Gastroesophageal sphincter (tissue), 3 donors: ENCODE measurements at regions not wholly inside any gene's neighbourhood (a gene's known extent, or its start where the extent isn't known, plus 50 kb on each side); places are given as distances from the start of the nearest gene placed in this dataset.

Experiments used
- EP300 ChIP-seq: sonication (generic); formaldehyde crosslinking; IDR thresholded peaks from one replicate; pipeline ENCODE4 v1.6.1; 2017; ENCODE audit warnings: antibody characterized with exemption, mild to moderate bottlenecking
- POLR2A ChIP-seq, 2 donors: fragments of 450-650 bp; IDR thresholded peaks; one replicate each; pipeline ENCODE4 v1.6.1; 2017; ENCODE audit warnings: antibody characterized with exemption in 2 of 2, mild to moderate bottlenecking in 2 of 2, moderate library complexity in 1 of 2
- POLR2AphosphoS5 ChIP-seq: sonication (generic); formaldehyde crosslinking; IDR thresholded peaks from one replicate; pipeline ENCODE4 v1.6.1; 2017; ENCODE audit warnings: antibody characterized with exemption
- TF ChIP-seq, protein P1 (sequence below), 4 experiments: fragments of 200-600 bp in 2 of 4; fragments of 450-650 bp in 2 of 4; sonication (generic) in 1 of 4; IDR thresholded peaks; one replicate each; pipeline ENCODE4 v1.5.1; 2017 to 2019; ENCODE audit warnings: antibody characterized with exemption in 4 of 4, mild to moderate bottlenecking in 2 of 4, moderate library complexity in 2 of 4

DNA sequence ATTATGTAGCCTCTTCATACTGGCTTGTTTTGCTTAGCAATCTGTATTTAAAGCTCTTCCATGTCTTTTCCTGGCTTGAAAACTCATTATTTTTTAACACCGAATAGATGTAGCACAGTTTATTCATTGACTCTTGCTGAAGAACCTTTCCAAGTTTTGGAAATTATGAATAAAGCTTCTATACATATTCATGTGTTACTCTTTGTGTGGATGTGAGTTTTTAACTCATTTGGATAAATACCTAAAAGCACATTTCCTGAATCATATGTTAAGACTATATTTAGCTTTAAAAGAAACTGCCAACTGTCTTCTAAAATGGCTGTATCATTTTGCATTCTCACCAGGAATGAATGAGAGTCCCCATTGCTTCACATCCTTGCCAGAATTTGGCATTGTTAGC lies 2061.7 kb upstream of the AGA start:
- TF ChIP-seq, protein P1, sequence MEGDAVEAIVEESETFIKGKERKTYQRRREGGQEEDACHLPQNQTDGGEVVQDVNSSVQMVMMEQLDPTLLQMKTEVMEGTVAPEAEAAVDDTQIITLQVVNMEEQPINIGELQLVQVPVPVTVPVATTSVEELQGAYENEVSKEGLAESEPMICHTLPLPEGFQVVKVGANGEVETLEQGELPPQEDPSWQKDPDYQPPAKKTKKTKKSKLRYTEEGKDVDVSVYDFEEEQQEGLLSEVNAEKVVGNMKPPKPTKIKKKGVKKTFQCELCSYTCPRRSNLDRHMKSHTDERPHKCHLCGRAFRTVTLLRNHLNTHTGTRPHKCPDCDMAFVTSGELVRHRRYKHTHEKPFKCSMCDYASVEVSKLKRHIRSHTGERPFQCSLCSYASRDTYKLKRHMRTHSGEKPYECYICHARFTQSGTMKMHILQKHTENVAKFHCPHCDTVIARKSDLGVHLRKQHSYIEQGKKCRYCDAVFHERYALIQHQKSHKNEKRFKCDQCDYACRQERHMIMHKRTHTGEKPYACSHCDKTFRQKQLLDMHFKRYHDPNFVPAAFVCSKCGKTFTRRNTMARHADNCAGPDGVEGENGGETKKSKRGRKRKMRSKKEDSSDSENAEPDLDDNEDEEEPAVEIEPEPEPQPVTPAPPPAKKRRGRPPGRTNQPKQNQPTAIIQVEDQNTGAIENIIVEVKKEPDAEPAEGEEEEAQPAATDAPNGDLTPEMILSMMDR (IDR thresholded peaks at IDR 0.05), result no peak
- TF ChIP-seq POLR2A (IDR thresholded peaks at IDR 0.05) (no peak), POLR2AphosphoS5 (no peak), EP300 (no peak)
